Endothelial cell of umbilical vein (primary cell): ENCODE measurements at regions not wholly inside any gene's neighbourhood (a gene's known extent, or its start where the extent isn't known, plus 50 kb on each side); places are given as distances from the start of the nearest gene placed in this dataset.

Experiments
- BruUV-seq: library from RNA; stranded (reverse); fragments of 400-500 nt; replicated peaks from 2 replicates; lab custom pipeline; 2021; lab: Mats Ljungman, UMichigan
- CTCF ChIA-PET: fragments of 300-600, 350-600 bp; sonication (Branson Sonifier 250); formaldehyde crosslinking; loops from one replicate; lab custom pipeline; 2021; ENCODE audit warnings: antibody characterized with exemption, inconsistent platforms; lab: Charles Lee
- POLR2A ChIA-PET: fragments of 300-600, 350-600 bp; sonication (Branson Sonifier 250); formaldehyde crosslinking; loops from one replicate; lab custom pipeline; 2021; ENCODE audit warnings: antibody characterized with exemption, inconsistent platforms; lab: Charles Lee
- DNase-seq: peaks from one replicate; pipeline ENCODE4 v3.0.0-alpha.2; 2011; ENCODE audit warnings: low read depth, low spot score
- FAIRE-seq: peaks from 2 replicates; lab custom pipeline; 2011; peaks lifted over from hg19 to GRCh38; lab: Jason Lieb, UNC
- H2AFZ ChIP-seq: 2 replicates; pipeline ENCODE4 v1.6.0; 2012; ENCODE audit warnings: low read depth, low read length, control low read depth, inconsistent platforms
- H3K27ac ChIP-seq: 2 replicates; pipeline ENCODE4 v1.5.1; 2011; ENCODE audit warnings: low read depth, mild to moderate bottlenecking, control low read depth, low read length, moderate library complexity; ENCODE audit not compliant: insufficient read depth
- H3K27me3 ChIP-seq, 2 experiments: 2 replicates each; pipeline versions ENCODE4 v1.6.0 to v1.6.1; 2011; ENCODE audit warnings: low read length in 2 of 2, mixed read lengths in 1 of 2; ENCODE audit not compliant: control insufficient read depth in 2 of 2, insufficient read depth in 2 of 2
- H3K36me3 ChIP-seq, 2 experiments: 2 replicates in 1 of 2; 3 replicates in 1 of 2; pipeline ENCODE4 v1.5.1; 2011; ENCODE audit warnings: low read length in 2 of 2, mild to moderate bottlenecking in 1 of 2, moderate library complexity in 1 of 2; ENCODE audit not compliant: control insufficient read depth in 2 of 2, insufficient read depth in 2 of 2; ENCODE audit errors: extremely low read depth in 1 of 2
- H3K4me1 ChIP-seq: 3 replicates; pipeline ENCODE4 v1.5.1; 2011; ENCODE audit warnings: mild to moderate bottlenecking, low read length; ENCODE audit not compliant: control insufficient read depth, insufficient read depth; ENCODE audit errors: extremely low read depth
- H3K4me2 ChIP-seq: 2 replicates; pipeline ENCODE4 v1.6.1; 2011; ENCODE audit warnings: low read length, control low read depth, mixed read lengths; ENCODE audit not compliant: insufficient read depth
- H3K4me3 ChIP-seq, 3 experiments: fragments of 200-600 bp in 1 of 3; sonication (generic), shearing (Covaris generic) in 1 of 3; replicated peaks in 1 of 3; 2 replicates each; pipeline ENCODE4 v1.5.1; 2011 to 2016; ENCODE audit warnings: control low read depth in 3 of 3, low read length in 3 of 3, mild to moderate bottlenecking in 2 of 3, inconsistent platforms in 1 of 3, low read depth in 1 of 3, moderate library complexity in 1 of 3; ENCODE audit not compliant: insufficient read depth in 1 of 3
- H3K79me2 ChIP-seq: 2 replicates; pipeline ENCODE4 v1.6.0; 2012; ENCODE audit warnings: low read length, inconsistent platforms; ENCODE audit not compliant: control insufficient read depth, insufficient read depth
- H3K9ac ChIP-seq: replicated peaks from 2 replicates; pipeline ENCODE3; 2011; ENCODE audit warnings: low read length, control low read depth; ENCODE audit not compliant: insufficient read depth; ENCODE audit errors: extremely low read depth
- H3K9me1 ChIP-seq: replicated peaks from 3 replicates; pipeline ENCODE4 v1.6.0; 2011; ENCODE audit warnings: mild to moderate bottlenecking, low read length; ENCODE audit not compliant: control insufficient read depth, insufficient read depth; ENCODE audit errors: extremely low read depth
- H3K9me3 ChIP-seq: replicated peaks from 2 replicates; pipeline ENCODE4 v1.5.1; 2012; ENCODE audit warnings: low read length, inconsistent platforms; ENCODE audit not compliant: control insufficient read depth, insufficient read depth
- H4K20me1 ChIP-seq: replicated peaks from 2 replicates; pipeline ENCODE3; 2011; ENCODE audit warnings: mild to moderate bottlenecking, low read length; ENCODE audit not compliant: control insufficient read depth, insufficient read depth; ENCODE audit errors: extremely low read depth
- CTCF ChIP-seq, 2 donors: IDR thresholded peaks; 1 replicate in 1 of 2; 2 replicates in 1 of 2; pipeline ENCODE4 v1.5.1; 2011; ENCODE audit warnings: low read length in 2 of 2, mild to moderate bottlenecking in 2 of 2, moderate library complexity in 2 of 2, control low read depth in 1 of 2, inconsistent platforms in 1 of 2, low read depth in 1 of 2; ENCODE audit not compliant: insufficient read depth in 1 of 2; ENCODE audit errors: extremely low read depth in 1 of 2
- EZH2 ChIP-seq: IDR thresholded peaks from 2 replicates; pipeline ENCODE4 v1.6.1; 2012; ENCODE audit warnings: borderline replicate concordance, low read depth, mild to moderate bottlenecking, moderate library complexity, low read length, inconsistent platforms; ENCODE audit not compliant: severe bottlenecking
- FOS ChIP-seq: IDR thresholded peaks from 2 replicates; pipeline ENCODE4 v1.6.1; 2011; ENCODE audit warnings: mild to moderate bottlenecking, low read length, moderate library complexity, borderline replicate concordance; ENCODE audit not compliant: insufficient read depth
- GATA2 ChIP-seq: IDR thresholded peaks from 2 replicates; pipeline ENCODE4 v1.7.0; 2011; ENCODE audit warnings: low read depth, mild to moderate bottlenecking, moderate library complexity, mixed read lengths, low read length; ENCODE audit not compliant: insufficient read length, insufficient read depth
- JUN ChIP-seq: IDR thresholded peaks from 2 replicates; pipeline ENCODE4 v1.6.1; 2011; ENCODE audit warnings: borderline replicate concordance, low read depth; ENCODE audit not compliant: insufficient read length, insufficient read depth
- MAX ChIP-seq: IDR thresholded peaks from 2 replicates; pipeline ENCODE4 v1.6.1; 2011; ENCODE audit not compliant: insufficient read depth, insufficient read length
- MYC ChIP-seq: IDR thresholded peaks from one replicate; pipeline ENCODE4 v1.6.1; 2011; ENCODE audit warnings: mild to moderate bottlenecking, low read depth, low read length
- POLR2A ChIP-seq: IDR thresholded peaks from 2 replicates; pipeline ENCODE4 v1.6.1; 2012; ENCODE audit warnings: low read depth, mild to moderate bottlenecking, control low read depth, low read length
- POLR2AphosphoS5 ChIP-seq: IDR thresholded peaks from 2 replicates; pipeline ENCODE4 v1.6.1; 2012; ENCODE audit warnings: low read depth, mild to moderate bottlenecking, control low read depth, low read length, moderate library complexity; ENCODE audit not compliant: insufficient read depth
- dilution Hi-C: fragments of 300-500 bp; cut with MboI; formaldehyde crosslinking; loops from one replicate; pipeline ENCODE4 v1.15.0; 2019; ENCODE audit warnings: low sequenced_read_pairs; ENCODE audit not compliant: extremely low pct_ligation_motif_present
- intact Hi-C: fragments of 100-400 bp; cut with micrococcal nuclease; formaldehyde crosslinking; loops from one replicate; pipeline ENCODE4 v1.10.0; 2022

- no peaks in the 10 kb centered on the region for H3K27me3 ChIP-seq
- H3K79me2 ChIP-seq = no peaks in the 10 kb centered on the region
- no peaks in the 10 kb centered on the region for H3K9me1 ChIP-seq
- TF ChIP-seq JUN (no peak), POLR2AphosphoS5 (no peak), MYC (no peak), CTCF (IDR thresholded peaks at IDR 0.05; ENCODE audit: extremely low read depth in 1 of 2, insufficient read depth in 1 of 2, low read depth in 1 of 2, low read length in 2 of 2) (no peak), POLR2A (no peak), GATA2 (no peak), FOS (no peak), EZH2 (no peak), MAX (no peak)
- H3K4me1 ChIP-seq = no peaks in the 10 kb centered on the region
- intact Hi-C loops (no loop called here), dilution Hi-C loops (no loop called here)
- no peaks in the 10 kb centered on the region for H3K36me3 ChIP-seq
- H3K9me3 ChIP-seq = peaks cover 3% of the 10 kb centered on the region
- POLR2A ChIA-PET = no interaction called here
- BruUV-seq = no TSS peak
- DNase-seq (no peak), FAIRE-seq (no peak)
- no peak overlapping the region for H3K4me3 ChIP-seq
- no peak overlapping the region for H3K9ac ChIP-seq
- H2AFZ ChIP-seq = no peak overlapping the region
- H3K4me2 ChIP-seq = no peak overlapping the region
- H4K20me1 ChIP-seq = no peaks in the 10 kb centered on the region
- CTCF ChIA-PET = no interaction called here
- no peak overlapping the region for H3K27ac ChIP-seq
These were observed 329.7 kb downstream of the HS3ST3B1 start for GRCh38 chr17:14630621-14631020.
